ENCODE measurements at regions not wholly inside any gene's neighbourhood (a gene's known extent, or its start where the extent isn't known, plus 50 kb on each side); places are given as distances from the start of the nearest gene placed in this dataset.

DNA sequence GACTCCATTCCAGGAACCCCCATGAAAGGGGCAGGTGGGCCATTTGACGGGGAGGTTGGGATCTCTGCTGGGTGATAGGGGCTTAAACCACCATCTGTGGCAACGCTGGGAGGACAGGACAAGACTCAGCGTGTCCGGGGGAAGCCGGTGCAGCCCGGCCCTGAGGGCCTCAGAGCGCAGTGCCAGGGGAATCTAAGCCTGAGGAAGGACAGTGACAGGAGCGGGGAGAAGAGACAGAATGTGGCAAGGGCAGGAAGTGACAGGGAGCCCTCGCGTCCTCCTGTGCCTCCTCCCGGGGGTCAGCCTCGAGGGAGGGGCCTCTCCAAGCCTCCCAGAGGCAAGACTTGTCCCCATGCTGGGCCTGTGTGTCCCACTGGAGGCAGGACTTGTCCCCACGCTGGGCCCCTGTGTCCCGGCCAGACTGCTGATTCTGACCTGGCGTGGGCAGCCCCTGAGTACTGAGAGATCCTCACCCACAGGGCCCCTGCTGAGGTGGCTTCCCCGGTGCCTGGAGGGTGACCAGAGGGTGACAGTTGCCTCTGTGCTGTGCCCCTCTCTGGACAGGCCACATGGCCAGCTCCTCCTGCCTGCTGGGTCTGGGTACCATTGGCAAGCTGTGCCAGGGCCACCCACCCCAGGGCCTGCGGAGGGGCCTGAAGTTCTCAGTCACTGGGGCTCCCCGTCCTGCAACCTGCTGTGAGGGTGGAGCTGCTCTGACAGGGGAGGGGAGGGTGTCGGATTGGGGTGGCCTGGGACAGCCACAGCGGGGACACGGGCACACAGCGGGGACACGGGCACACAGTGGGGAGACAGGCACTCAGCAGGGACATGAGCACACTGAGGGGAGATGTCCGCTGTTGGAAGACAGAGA lies 676.2 kb downstream of the BRD1 start:
- Mint-ChIP-seq H3K36me3 (ENCODE audit: low read depth) (peaks cover 8% of the 10 kb centered on the region; the same call in 1 of the 2 replicates), H3K4me1 (ENCODE audit: low read depth) (no peaks in the 10 kb centered on the region), H3K4me3 (no peak overlapping the region), H3K27me3 (ENCODE audit: insufficient read depth) (no peaks in the 10 kb centered on the region; the same call in 1 of the 2 replicates), H3K9me3 (peaks cover 53% of the 10 kb centered on the region), H3K27ac (no peak overlapping the region)
- DNase-seq = no peak
- TF ChIP-seq, protein P1, sequence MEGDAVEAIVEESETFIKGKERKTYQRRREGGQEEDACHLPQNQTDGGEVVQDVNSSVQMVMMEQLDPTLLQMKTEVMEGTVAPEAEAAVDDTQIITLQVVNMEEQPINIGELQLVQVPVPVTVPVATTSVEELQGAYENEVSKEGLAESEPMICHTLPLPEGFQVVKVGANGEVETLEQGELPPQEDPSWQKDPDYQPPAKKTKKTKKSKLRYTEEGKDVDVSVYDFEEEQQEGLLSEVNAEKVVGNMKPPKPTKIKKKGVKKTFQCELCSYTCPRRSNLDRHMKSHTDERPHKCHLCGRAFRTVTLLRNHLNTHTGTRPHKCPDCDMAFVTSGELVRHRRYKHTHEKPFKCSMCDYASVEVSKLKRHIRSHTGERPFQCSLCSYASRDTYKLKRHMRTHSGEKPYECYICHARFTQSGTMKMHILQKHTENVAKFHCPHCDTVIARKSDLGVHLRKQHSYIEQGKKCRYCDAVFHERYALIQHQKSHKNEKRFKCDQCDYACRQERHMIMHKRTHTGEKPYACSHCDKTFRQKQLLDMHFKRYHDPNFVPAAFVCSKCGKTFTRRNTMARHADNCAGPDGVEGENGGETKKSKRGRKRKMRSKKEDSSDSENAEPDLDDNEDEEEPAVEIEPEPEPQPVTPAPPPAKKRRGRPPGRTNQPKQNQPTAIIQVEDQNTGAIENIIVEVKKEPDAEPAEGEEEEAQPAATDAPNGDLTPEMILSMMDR (IDR thresholded peaks at IDR 0.05) = no peak

GRCh38 chr22:49150801-49151221 lies 676.9 kb downstream of the BRD1 start:
- no peak for DNase-seq
- Mint-ChIP-seq H3K27me3 (ENCODE audit: insufficient read depth) (no peaks in the 10 kb centered on the region; the same call in 1 of the 2 replicates), H3K4me3 (no peak overlapping the region), H3K9me3 (peaks cover 49% of the 10 kb centered on the region), H3K36me3 (ENCODE audit: low read depth) (peaks cover 8% of the 10 kb centered on the region; the same call in 1 of the 2 replicates), H3K4me1 (ENCODE audit: low read depth) (no peaks in the 10 kb centered on the region), H3K27ac (no peak overlapping the region)
- TF ChIP-seq, protein P1 (IDR thresholded peaks at IDR 0.05) = no peak

DNA sequence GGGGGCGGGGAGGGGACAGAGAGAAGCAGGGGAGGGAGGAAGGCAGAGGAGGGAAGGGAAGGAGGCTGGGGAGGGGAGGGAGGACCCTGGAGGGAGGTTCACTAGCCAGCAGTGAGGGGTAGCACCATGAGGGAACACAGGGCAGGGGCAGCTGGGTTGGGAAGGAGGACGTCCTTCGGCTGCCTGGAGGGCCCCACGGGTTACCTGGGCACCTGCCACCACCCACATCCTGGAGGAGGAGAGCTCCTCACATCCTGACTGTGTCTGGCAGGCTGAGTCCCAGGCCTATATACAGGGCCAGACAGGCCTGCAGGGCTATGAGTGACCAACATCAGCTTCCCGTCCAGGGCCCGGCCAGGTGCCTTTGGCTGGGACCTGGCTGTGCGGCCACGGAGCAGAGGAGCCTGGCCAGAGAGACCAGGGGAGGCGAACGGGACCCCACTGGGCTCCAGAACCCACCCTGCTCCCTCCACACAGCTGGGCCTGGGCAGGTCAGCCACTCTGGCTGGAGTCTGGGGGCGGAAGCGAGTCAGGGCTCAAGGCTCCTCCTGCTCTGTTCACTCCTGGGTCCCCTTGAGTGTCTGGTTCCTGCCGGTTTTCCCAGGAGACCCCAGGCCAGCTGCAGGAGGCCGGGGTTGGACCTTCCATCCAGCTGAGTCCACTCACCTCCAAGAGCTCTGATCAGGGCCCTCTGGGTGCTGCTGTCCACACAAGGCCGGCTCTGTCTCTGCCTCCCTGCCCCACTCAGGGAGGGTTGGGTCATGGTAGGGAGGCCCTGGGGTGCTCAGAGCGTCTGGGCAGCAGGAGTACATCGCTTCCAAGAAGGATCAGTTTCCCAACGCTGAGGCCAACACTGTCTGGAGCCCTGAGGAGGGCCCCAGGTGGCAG lies 677.7 kb downstream of the BRD1 start:
- Mint-ChIP-seq H3K36me3 (ENCODE audit: low read depth) (peaks cover 12% of the 10 kb centered on the region; the same call in 1 of the 2 replicates), H3K4me3 (no peak overlapping the region), H3K27ac (no peak overlapping the region), H3K4me1 (ENCODE audit: low read depth) (no peaks in the 10 kb centered on the region), H3K27me3 (ENCODE audit: insufficient read depth) (no peaks in the 10 kb centered on the region; the same call in 1 of the 2 replicates), H3K9me3 (peaks cover 50% of the 10 kb centered on the region)
- no peak for DNase-seq
- TF ChIP-seq, protein P1 (IDR thresholded peaks at IDR 0.05) = no peak

- H3K27me3 Mint-ChIP-seq (ENCODE audit: insufficient read depth) = no peaks in the 10 kb centered on the region; the same call in 1 of the 2 replicates
- H3K27ac Mint-ChIP-seq = no peak overlapping the region
- peaks cover 20% of the 10 kb centered on the region for H3K36me3 Mint-ChIP-seq (ENCODE audit: low read depth)
- DNase-seq = no peak
- H3K9me3 Mint-ChIP-seq = peaks cover 60% of the 10 kb centered on the region
- no peaks in the 10 kb centered on the region for H3K4me1 Mint-ChIP-seq (ENCODE audit: low read depth)
- H3K4me3 Mint-ChIP-seq = no peak overlapping the region
- TF ChIP-seq, protein P1 (IDR thresholded peaks at IDR 0.05) = no peak
Observed at GRCh38 chr22:49148895-49149418, 678.7 kb downstream of the BRD1 start.

DNA sequence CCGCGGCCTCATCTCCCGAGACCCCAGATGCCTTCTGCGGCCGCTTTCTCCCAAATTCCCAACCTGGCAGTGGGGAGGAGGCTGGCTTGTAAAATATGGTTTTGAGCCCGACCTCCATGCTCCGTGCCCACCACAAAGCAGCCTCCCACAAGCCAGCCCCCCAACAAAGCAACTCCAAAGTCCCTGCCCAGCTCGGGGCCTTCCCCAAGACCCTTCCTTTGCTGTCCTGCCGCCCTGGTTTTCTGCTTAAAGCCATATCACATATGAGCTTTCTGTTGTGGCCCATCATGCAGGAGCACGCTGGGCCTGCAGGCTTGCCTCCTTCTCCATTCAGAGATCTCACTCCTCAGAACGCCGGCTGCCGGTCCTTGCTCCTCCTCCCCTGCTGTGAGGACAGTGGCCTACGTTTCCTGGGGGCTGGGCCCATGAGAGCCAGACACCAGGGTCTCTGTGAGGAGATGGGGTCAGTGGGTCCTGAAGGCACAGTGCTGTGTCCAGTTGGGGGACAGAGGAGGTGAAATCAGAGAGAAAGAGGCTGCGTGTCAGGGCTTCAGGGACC lies 680.0 kb downstream of the BRD1 start:
- no peaks in the 10 kb centered on the region for H3K4me1 Mint-ChIP-seq (ENCODE audit: low read depth)
- DNase-seq = no peak
- peaks cover 20% of the 10 kb centered on the region for H3K36me3 Mint-ChIP-seq (ENCODE audit: low read depth)
- H3K27ac Mint-ChIP-seq = no peak overlapping the region
- TF ChIP-seq, protein P1 (IDR thresholded peaks at IDR 0.05) = no peak
- H3K9me3 Mint-ChIP-seq = peaks cover 62% of the 10 kb centered on the region
- H3K27me3 Mint-ChIP-seq (ENCODE audit: insufficient read depth) = no peaks in the 10 kb centered on the region; the same call in 1 of the 2 replicates
- H3K4me3 Mint-ChIP-seq = no peak overlapping the region
